Sigmoid colon (tissue), 3 donors: ENCODE measurements at regions not wholly inside any gene's neighbourhood (a gene's known extent, or its start where the extent isn't known, plus 50 kb on each side); places are given as distances from the start of the nearest gene placed in this dataset.

Experiments
- CTCF ChIP-seq, 4 experiments: fragments of 450-650 bp in 3 of 4; fragments of 200-600 bp in 1 of 4; IDR thresholded peaks; one replicate each; pipeline ENCODE4 v1.5.1; 2016 to 2019; ENCODE audit warnings: antibody characterized with exemption in 4 of 4, mild to moderate bottlenecking in 3 of 4, moderate library complexity in 2 of 4
- POLR2A ChIP-seq, 2 donors: fragments of 450-650 bp; IDR thresholded peaks; one replicate each; pipeline ENCODE4 v1.6.1; 2016; ENCODE audit warnings: antibody characterized with exemption in 2 of 2, mild to moderate bottlenecking in 2 of 2, moderate library complexity in 2 of 2

GRCh38 chrX:30992381-30992904 lies 79.4 kb downstream of the FTHL17 start:
- TF ChIP-seq CTCF (IDR thresholded peaks at IDR 0.05) (no peak), POLR2A (IDR thresholded peaks at IDR 0.05) (no peak)
